ENCODE measurements at regions not wholly inside any gene's neighbourhood (a gene's known extent, or its start where the extent isn't known, plus 50 kb on each side); places are given as distances from the start of the nearest gene placed in this dataset.

- ATAC-seq (no peak), DNase-seq (peak; percentile 14)
- no peaks in the 10 kb centered on the region for H3K9me3 ChIP-seq (ENCODE audit: low read length)
- no peaks in the 10 kb centered on the region for H3K36me3 ChIP-seq (ENCODE audit: low read depth, low read length)
- no peak overlapping the region for H3K4me3 ChIP-seq (ENCODE audit: low read length)
- H3K79me2 ChIP-seq (ENCODE audit: low read length) = no peaks in the 10 kb centered on the region
- H3F3A ChIP-seq (ENCODE audit: low read length, unreplicated experiment) = no peaks in the 10 kb centered on the region
- intact Hi-C loops (cut with micrococcal nuclease) = no loop called here
- H3K9me2 ChIP-seq (replicated peaks; ENCODE audit: low read length) = no peaks in the 10 kb centered on the region
- peaks cover 17% of the 10 kb centered on the region for H3K4me1 ChIP-seq (ENCODE audit: insufficient read depth, low read length)
- BruUV-seq (replicated peaks) = no TSS peak
- TF ChIP-seq, protein P1, sequence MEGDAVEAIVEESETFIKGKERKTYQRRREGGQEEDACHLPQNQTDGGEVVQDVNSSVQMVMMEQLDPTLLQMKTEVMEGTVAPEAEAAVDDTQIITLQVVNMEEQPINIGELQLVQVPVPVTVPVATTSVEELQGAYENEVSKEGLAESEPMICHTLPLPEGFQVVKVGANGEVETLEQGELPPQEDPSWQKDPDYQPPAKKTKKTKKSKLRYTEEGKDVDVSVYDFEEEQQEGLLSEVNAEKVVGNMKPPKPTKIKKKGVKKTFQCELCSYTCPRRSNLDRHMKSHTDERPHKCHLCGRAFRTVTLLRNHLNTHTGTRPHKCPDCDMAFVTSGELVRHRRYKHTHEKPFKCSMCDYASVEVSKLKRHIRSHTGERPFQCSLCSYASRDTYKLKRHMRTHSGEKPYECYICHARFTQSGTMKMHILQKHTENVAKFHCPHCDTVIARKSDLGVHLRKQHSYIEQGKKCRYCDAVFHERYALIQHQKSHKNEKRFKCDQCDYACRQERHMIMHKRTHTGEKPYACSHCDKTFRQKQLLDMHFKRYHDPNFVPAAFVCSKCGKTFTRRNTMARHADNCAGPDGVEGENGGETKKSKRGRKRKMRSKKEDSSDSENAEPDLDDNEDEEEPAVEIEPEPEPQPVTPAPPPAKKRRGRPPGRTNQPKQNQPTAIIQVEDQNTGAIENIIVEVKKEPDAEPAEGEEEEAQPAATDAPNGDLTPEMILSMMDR (conservative IDR thresholded peaks at IDR 0.05; ENCODE audit: low read depth, low read length) = no peak
- TF ChIP-seq EZH2 (IDR thresholded peaks at IDR 0.05; ENCODE audit: low read length, unreplicated experiment) (no peak), EZH2phosphoT487 (IDR thresholded peaks at IDR 0.05; ENCODE audit: borderline replicate concordance, low read length) (no peak)
- H3K4me2 ChIP-seq (ENCODE audit: low read length) = no peak overlapping the region
- no peaks in the 10 kb centered on the region for H3K27me3 ChIP-seq (ENCODE audit: low read length)
- CTCF ChIA-PET = no interaction called here
- POLR2A ChIA-PET (ENCODE audit: unreplicated experiment) = no interaction called here
- no peaks in the 10 kb centered on the region for H4K20me1 ChIP-seq (ENCODE audit: low read length)
- no peak overlapping the region for H3K27ac ChIP-seq (ENCODE audit: low read length)
- H3K9ac ChIP-seq (ENCODE audit: low read length) = no peak overlapping the region
- no peak overlapping the region for H2AFZ ChIP-seq (ENCODE audit: low read length)
These were observed 1416.1 kb downstream of the PCDH7 start for GRCh38 chr4:32136081-32136787.

DNA sequence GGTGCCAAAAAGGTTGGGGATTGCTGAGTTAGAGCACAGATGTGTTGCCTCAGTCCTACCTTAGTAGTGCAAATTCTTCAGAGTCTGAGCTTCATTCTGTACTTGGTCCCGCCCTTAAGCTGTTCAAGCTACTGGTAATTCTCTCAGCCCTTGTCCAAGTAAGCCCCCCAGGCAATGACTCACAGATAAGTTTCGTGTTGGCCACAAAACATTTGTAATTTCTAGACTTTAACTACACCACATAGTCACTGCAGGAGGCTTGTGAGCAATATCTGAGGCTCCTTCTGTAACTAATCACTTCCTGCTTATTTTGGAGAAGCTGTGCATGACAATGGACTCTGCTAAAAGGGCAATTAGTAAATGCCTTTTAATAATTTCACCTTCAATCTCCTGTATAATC, 1420.5 kb downstream of the PCDH7 start:
- no peak overlapping the region for H3K9ac ChIP-seq (ENCODE audit: low read length)
- no peaks in the 10 kb centered on the region for H3K79me2 ChIP-seq (ENCODE audit: low read length)
- TF ChIP-seq, protein P1 (conservative IDR thresholded peaks at IDR 0.05; ENCODE audit: low read depth, low read length) = no peak
- TF ChIP-seq EZH2 (IDR thresholded peaks at IDR 0.05; ENCODE audit: low read length, unreplicated experiment) = no peak
- TF ChIP-seq EZH2phosphoT487 (IDR thresholded peaks at IDR 0.05; ENCODE audit: borderline replicate concordance, low read length) = no peak
- H3K9me3 ChIP-seq (ENCODE audit: low read length) = no peaks in the 10 kb centered on the region
- H3K9me2 ChIP-seq (replicated peaks; ENCODE audit: low read length) = no peaks in the 10 kb centered on the region
- peaks cover 13% of the 10 kb centered on the region for H3K4me1 ChIP-seq (ENCODE audit: insufficient read depth, low read length)
- H3K27me3 ChIP-seq (ENCODE audit: low read length) = no peaks in the 10 kb centered on the region
- peak overlapping the region; percentile 44 for H3K27ac ChIP-seq (ENCODE audit: low read length)
- H4K20me1 ChIP-seq (ENCODE audit: low read length) = no peaks in the 10 kb centered on the region
- BruUV-seq (replicated peaks) = no TSS peak
- POLR2A ChIA-PET (ENCODE audit: unreplicated experiment) = no interaction called here
- CTCF ChIA-PET = no interaction called here
- DNase-seq (peak; percentile 85), ATAC-seq (peak; percentile 87)
- H3K4me2 ChIP-seq (ENCODE audit: low read length) = peak overlapping the region; percentile 37
- H3F3A ChIP-seq (ENCODE audit: low read length, unreplicated experiment) = no peaks in the 10 kb centered on the region
- no peaks in the 10 kb centered on the region for H3K36me3 ChIP-seq (ENCODE audit: low read depth, low read length)
- no peak overlapping the region for H2AFZ ChIP-seq (ENCODE audit: low read length)
- intact Hi-C loops (cut with micrococcal nuclease) = no loop called here
- no peak overlapping the region for H3K4me3 ChIP-seq (ENCODE audit: low read length)

GRCh38 chr4:32142075-32142474, 1421.9 kb downstream of the PCDH7 start:
- Histone ChIP-seq H3K4me2 (ENCODE audit: low read length) (no peak overlapping the region), H2AFZ (ENCODE audit: low read length) (no peak overlapping the region), H4K20me1 (ENCODE audit: low read length) (no peaks in the 10 kb centered on the region), H3K9me3 (ENCODE audit: low read length) (no peaks in the 10 kb centered on the region), H3K9me2 (replicated peaks; ENCODE audit: low read length) (no peaks in the 10 kb centered on the region), H3K79me2 (ENCODE audit: low read length) (no peaks in the 10 kb centered on the region), H3K9ac (ENCODE audit: low read length) (no peak overlapping the region), H3K4me1 (ENCODE audit: insufficient read depth, low read length) (peaks cover 7% of the 10 kb centered on the region; the same call in 1 of the 2 replicates), H3F3A (ENCODE audit: low read length, unreplicated experiment) (no peaks in the 10 kb centered on the region), H3K36me3 (ENCODE audit: low read depth, low read length) (no peaks in the 10 kb centered on the region), H3K27ac (ENCODE audit: low read length) (no peak overlapping the region), H3K27me3 (ENCODE audit: low read length) (no peaks in the 10 kb centered on the region), H3K4me3 (ENCODE audit: low read length) (no peak overlapping the region)
- intact Hi-C loops (cut with micrococcal nuclease) = no loop called here
- ChIA-PET POLR2A (ENCODE audit: unreplicated experiment) (no interaction called here), CTCF (no interaction called here)
- TF ChIP-seq, protein P1 (conservative IDR thresholded peaks at IDR 0.05; ENCODE audit: low read depth, low read length) = no peak
- TF ChIP-seq EZH2 (IDR thresholded peaks at IDR 0.05; ENCODE audit: low read length, unreplicated experiment) = no peak
- no peak for TF ChIP-seq EZH2phosphoT487 (IDR thresholded peaks at IDR 0.05; ENCODE audit: borderline replicate concordance, low read length)
- BruUV-seq (replicated peaks) = no TSS peak
- DNase-seq (no peak), ATAC-seq (no peak)
